ENCODE measurements at regions not wholly inside any gene's neighbourhood (a gene's known extent, or its start where the extent isn't known, plus 50 kb on each side); places are given as distances from the start of the nearest gene placed in this dataset.
A peak's percentile ranks its signal among the peaks of the same experiment; 100 is the strongest.

DNA sequence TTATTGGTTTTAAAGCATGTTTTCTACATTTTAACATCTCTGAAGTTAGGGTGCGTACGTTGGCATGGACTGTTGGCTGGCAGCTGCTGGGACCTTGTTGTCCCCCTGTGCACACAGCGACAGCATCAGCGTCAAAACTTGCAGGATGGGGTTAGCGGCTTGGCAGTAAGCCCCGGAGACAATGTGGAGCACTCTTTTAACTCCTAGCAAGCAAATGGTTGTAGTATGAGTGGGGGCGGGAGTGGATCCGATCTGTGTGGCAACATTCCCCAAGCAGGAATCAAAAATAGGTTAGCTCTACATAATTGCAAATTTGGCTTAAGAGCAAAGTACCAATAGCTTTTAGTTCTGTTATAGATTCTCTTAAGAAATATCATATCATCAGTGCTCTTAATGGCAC lies 70.1 kb downstream of the NRN1 start:
- peak overlapping the region; percentile 78 for H3K4me2 ChIP-seq (ENCODE audit: low read length)
- H3K27me3 Mint-ChIP-seq (ENCODE audit: low read depth, unreplicated experiment), result peaks cover 5% of the 10 kb centered on the region

DNA sequence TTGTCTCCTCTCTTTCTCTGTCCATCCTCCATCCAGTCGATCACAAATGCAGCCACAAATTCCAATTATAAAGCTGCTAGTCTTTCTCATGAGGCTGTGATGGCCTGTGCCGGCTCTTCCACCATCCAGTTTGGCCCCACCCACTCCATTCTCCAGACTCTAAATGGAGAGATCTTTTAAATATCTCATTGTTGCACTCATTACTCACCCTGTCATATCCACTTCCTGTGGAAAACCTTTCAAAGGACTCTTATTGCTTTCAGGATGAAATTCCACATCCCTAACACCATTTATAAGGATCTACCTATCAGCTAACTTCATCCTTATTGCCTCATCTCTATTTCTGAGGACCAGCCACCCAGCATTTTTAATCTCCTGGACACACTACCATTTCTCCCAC lies 70.6 kb downstream of the NRN1 start:
- H3K9ac ChIP-seq (ENCODE audit: low read length), result peak overlapping the region; percentile 7

More for the DNA sequence above, 70.1 kb downstream of the NRN1 start:
- H4K20me1 ChIP-seq (ENCODE audit: insufficient read depth, low read length), result peaks cover 4% of the 10 kb centered on the region
- peaks cover 2% of the 10 kb centered on the region for H3K27me3 ChIP-seq (ENCODE audit: insufficient read depth, low read length)
- H3K9ac ChIP-seq (ENCODE audit: low read length), result peak overlapping the region; percentile 7
- no peaks in the 10 kb centered on the region for H3K79me2 ChIP-seq (ENCODE audit: insufficient read depth, low read length)
- peaks cover 24% of the 10 kb centered on the region for H3K4me1 ChIP-seq (ENCODE audit: insufficient read depth, low read length)
- H2AFZ ChIP-seq (ENCODE audit: low read depth, low read length), result peak overlapping the region; percentile 5
- H3K9me3 Mint-ChIP-seq (ENCODE audit: unreplicated experiment), result peaks cover 7% of the 10 kb centered on the region
- FAIRE-seq, result no peak
- no peak overlapping the region for H3K4me3 Mint-ChIP-seq (ENCODE audit: unreplicated experiment)
- H3K36me3 Mint-ChIP-seq (ENCODE audit: low read depth, unreplicated experiment), result no peaks in the 10 kb centered on the region
- H3K9me3 ChIP-seq (ENCODE audit: insufficient read depth, low read depth, low read length), result no peaks in the 10 kb centered on the region
- DNase-seq (ENCODE audit: low read depth), result peak; percentile 73
- H3K4me1 Mint-ChIP-seq (ENCODE audit: low read depth, unreplicated experiment), result peaks cover 21% of the 10 kb centered on the region
- no peak overlapping the region for H3K27ac ChIP-seq (ENCODE audit: low read depth, low read length)
- H3K36me3 ChIP-seq (ENCODE audit: insufficient read depth, low read length), result no peaks in the 10 kb centered on the region
- peak overlapping the region; percentile 23 for H3K4me3 ChIP-seq (ENCODE audit: insufficient read depth, low read depth, low read length)
- H3K27ac Mint-ChIP-seq (ENCODE audit: unreplicated experiment), result no peak overlapping the region
- TF ChIP-seq, protein P1, sequence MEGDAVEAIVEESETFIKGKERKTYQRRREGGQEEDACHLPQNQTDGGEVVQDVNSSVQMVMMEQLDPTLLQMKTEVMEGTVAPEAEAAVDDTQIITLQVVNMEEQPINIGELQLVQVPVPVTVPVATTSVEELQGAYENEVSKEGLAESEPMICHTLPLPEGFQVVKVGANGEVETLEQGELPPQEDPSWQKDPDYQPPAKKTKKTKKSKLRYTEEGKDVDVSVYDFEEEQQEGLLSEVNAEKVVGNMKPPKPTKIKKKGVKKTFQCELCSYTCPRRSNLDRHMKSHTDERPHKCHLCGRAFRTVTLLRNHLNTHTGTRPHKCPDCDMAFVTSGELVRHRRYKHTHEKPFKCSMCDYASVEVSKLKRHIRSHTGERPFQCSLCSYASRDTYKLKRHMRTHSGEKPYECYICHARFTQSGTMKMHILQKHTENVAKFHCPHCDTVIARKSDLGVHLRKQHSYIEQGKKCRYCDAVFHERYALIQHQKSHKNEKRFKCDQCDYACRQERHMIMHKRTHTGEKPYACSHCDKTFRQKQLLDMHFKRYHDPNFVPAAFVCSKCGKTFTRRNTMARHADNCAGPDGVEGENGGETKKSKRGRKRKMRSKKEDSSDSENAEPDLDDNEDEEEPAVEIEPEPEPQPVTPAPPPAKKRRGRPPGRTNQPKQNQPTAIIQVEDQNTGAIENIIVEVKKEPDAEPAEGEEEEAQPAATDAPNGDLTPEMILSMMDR (IDR thresholded peaks at IDR 0.05; ENCODE audit: insufficient read depth, low read depth, low read length), result no peak
- no peak for TF ChIP-seq EZH2 (IDR thresholded peaks at IDR 0.05; ENCODE audit: insufficient read depth, low read length)

DNA sequence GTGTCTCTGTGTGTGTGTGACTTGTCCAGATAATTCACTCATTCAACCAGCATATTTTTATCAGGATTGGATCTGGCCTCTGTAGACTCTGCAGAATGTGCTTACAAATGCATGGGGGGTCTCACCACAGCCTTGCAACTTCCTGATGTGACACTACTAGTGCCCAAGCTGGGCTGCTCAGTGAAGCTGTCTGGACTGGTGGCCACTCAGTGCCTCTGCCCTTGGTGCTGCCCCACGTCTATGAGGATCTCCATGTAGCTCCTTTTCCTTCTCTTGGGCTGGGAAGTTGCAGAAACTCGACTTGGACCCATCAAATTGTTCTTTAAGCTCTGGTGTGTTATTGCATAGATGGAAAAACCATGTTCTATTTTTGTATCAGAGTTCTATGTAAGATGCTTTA lies 75.8 kb downstream of the NRN1 start:
- FAIRE-seq (no peak), DNase-seq (ENCODE audit: low read depth) (no peak)
- Mint-ChIP-seq H3K27me3 (ENCODE audit: low read depth, unreplicated experiment) (peaks cover 10% of the 10 kb centered on the region), H3K27ac (ENCODE audit: unreplicated experiment) (no peak overlapping the region), H3K4me1 (ENCODE audit: low read depth, unreplicated experiment) (peaks cover 1% of the 10 kb centered on the region), H3K36me3 (ENCODE audit: low read depth, unreplicated experiment) (no peaks in the 10 kb centered on the region), H3K4me3 (ENCODE audit: unreplicated experiment) (no peak overlapping the region), H3K9me3 (ENCODE audit: unreplicated experiment) (peaks cover 9% of the 10 kb centered on the region)
- H3K27me3 ChIP-seq (ENCODE audit: insufficient read depth, low read length), result peaks cover 2% of the 10 kb centered on the region
- H3K4me2 ChIP-seq (ENCODE audit: low read length), result no peak overlapping the region
- no peaks in the 10 kb centered on the region for H3K36me3 ChIP-seq (ENCODE audit: insufficient read depth, low read length)
- H3K4me1 ChIP-seq (ENCODE audit: insufficient read depth, low read length), result peaks cover under 1% of the 10 kb centered on the region
- no peak overlapping the region for H3K9ac ChIP-seq (ENCODE audit: low read length)
- no peak for TF ChIP-seq EZH2 (IDR thresholded peaks at IDR 0.05; ENCODE audit: insufficient read depth, low read length)
- TF ChIP-seq, protein P1 (IDR thresholded peaks at IDR 0.05; ENCODE audit: insufficient read depth, low read depth, low read length), result no peak
- no peaks in the 10 kb centered on the region for H3K9me3 ChIP-seq (ENCODE audit: insufficient read depth, low read depth, low read length)
- no peaks in the 10 kb centered on the region for H3K79me2 ChIP-seq (ENCODE audit: insufficient read depth, low read length)
- no peak overlapping the region for H3K4me3 ChIP-seq (ENCODE audit: insufficient read depth, low read depth, low read length)
- H2AFZ ChIP-seq (ENCODE audit: low read depth, low read length), result no peak overlapping the region
- no peaks in the 10 kb centered on the region for H4K20me1 ChIP-seq (ENCODE audit: insufficient read depth, low read length)
- H3K27ac ChIP-seq (ENCODE audit: low read depth, low read length), result no peak overlapping the region

More for the DNA sequence above, 70.6 kb downstream of the NRN1 start:
- FAIRE-seq, result no peak
- H3K9me3 ChIP-seq (ENCODE audit: insufficient read depth, low read depth, low read length), result no peaks in the 10 kb centered on the region
- peaks cover 4% of the 10 kb centered on the region for H4K20me1 ChIP-seq (ENCODE audit: insufficient read depth, low read length)
- peaks cover 7% of the 10 kb centered on the region for H3K9me3 Mint-ChIP-seq (ENCODE audit: unreplicated experiment)
- no peak for TF ChIP-seq EZH2 (IDR thresholded peaks at IDR 0.05; ENCODE audit: insufficient read depth, low read length)
- TF ChIP-seq, protein P1 (IDR thresholded peaks at IDR 0.05; ENCODE audit: insufficient read depth, low read depth, low read length), result no peak
- peak overlapping the region; percentile 23 for H3K4me3 ChIP-seq (ENCODE audit: insufficient read depth, low read depth, low read length)
- H3K27me3 Mint-ChIP-seq (ENCODE audit: low read depth, unreplicated experiment), result peaks cover 5% of the 10 kb centered on the region
- H3K36me3 ChIP-seq (ENCODE audit: insufficient read depth, low read length), result no peaks in the 10 kb centered on the region
- H2AFZ ChIP-seq (ENCODE audit: low read depth, low read length), result peak overlapping the region; percentile 62
- H3K4me1 ChIP-seq (ENCODE audit: insufficient read depth, low read length), result peaks cover 19% of the 10 kb centered on the region
- DNase-seq (ENCODE audit: low read depth), result peak; percentile 70
- H3K4me2 ChIP-seq (ENCODE audit: low read length), result peak overlapping the region; percentile 78
- H3K27ac Mint-ChIP-seq (ENCODE audit: unreplicated experiment), result no peak overlapping the region
- no peak overlapping the region for H3K4me3 Mint-ChIP-seq (ENCODE audit: unreplicated experiment)
- H3K79me2 ChIP-seq (ENCODE audit: insufficient read depth, low read length), result no peaks in the 10 kb centered on the region
- H3K4me1 Mint-ChIP-seq (ENCODE audit: low read depth, unreplicated experiment), result peaks cover 16% of the 10 kb centered on the region
- H3K27me3 ChIP-seq (ENCODE audit: insufficient read depth, low read length), result peaks cover 2% of the 10 kb centered on the region
- no peaks in the 10 kb centered on the region for H3K36me3 Mint-ChIP-seq (ENCODE audit: low read depth, unreplicated experiment)
- no peak overlapping the region for H3K27ac ChIP-seq (ENCODE audit: low read depth, low read length)
